ENCODE measurements at regions not wholly inside any gene's neighbourhood (a gene's known extent, or its start where the extent isn't known, plus 50 kb on each side); places are given as distances from the start of the nearest gene placed in this dataset.
"Not testable (repeated sequence)": the region's sequence is repeated elsewhere in the genome, so short reads cannot be mapped to it uniquely, and the experiment has no call there.

GRCh38 chr11:86166287-86166686, 78.3 kb upstream of the EED start:
- not testable (repeated sequence) for DNase-seq

- DNase-seq = no peak
Observed at GRCh38 chr11:86164106-86164505, 80.4 kb upstream of the EED start.

GRCh38 chr11:86163221-86163876, 81.2 kb upstream of the EED start:
- DNase-seq = not testable (repeated sequence)

- DNase-seq = peak; percentile 21
Observed at GRCh38 chr11:86162239-86162638, 82.3 kb upstream of the EED start.

- no peak for DNase-seq
Observed at GRCh38 chr11:86161837-86162236, 82.7 kb upstream of the EED start.

- no peak for DNase-seq
Observed at GRCh38 chr11:86161336-86161735, 83.2 kb upstream of the EED start.

- DNase-seq = no peak
Observed at GRCh38 chr11:86160541-86161149, 83.9 kb upstream of the EED start.

- DNase-seq = no peak
Observed at GRCh38 chr11:86159581-86159891, 85.0 kb upstream of the EED start.

GRCh38 chr11:86158704-86159580, 85.6 kb upstream of the EED start:
- DNase-seq = no peak

GRCh38 chr11:86157797-86158378, 86.7 kb upstream of the EED start:
- no peak for DNase-seq

- no peak for DNase-seq
Observed at GRCh38 chr11:86156397-86156955, 87.6 kb upstream of the PICALM start.

- DNase-seq = no peak
Observed at GRCh38 chr11:86155200-86155844, 86.4 kb upstream of the PICALM start.

GRCh38 chr11:86153439-86153838, 84.6 kb upstream of the PICALM start:
- DNase-seq = no peak

- no peak for DNase-seq
Observed at GRCh38 chr11:86152901-86153300, 84.0 kb upstream of the PICALM start.

GRCh38 chr11:86152006-86152862, 83.3 kb upstream of the PICALM start:
- DNase-seq = no peak

- DNase-seq = no peak
Observed at GRCh38 chr11:86151174-86152005, 82.5 kb upstream of the PICALM start.

- DNase-seq = no peak
Observed at GRCh38 chr11:86150847-86151173, 81.9 kb upstream of the PICALM start.

- no peak for DNase-seq
Observed at GRCh38 chr11:86149792-86150191, 80.9 kb upstream of the PICALM start.

- no peak for DNase-seq
Observed at GRCh38 chr11:86148345-86148747, 79.5 kb upstream of the PICALM start.

- no peak for DNase-seq
Observed at GRCh38 chr11:86147004-86147403, 78.1 kb upstream of the PICALM start.

Data from activated CD4-positive, alpha-beta T cell treated with anti-CD3 and anti-CD28 coated beads for 48 hours (primary cell).